Smooth muscle cell (in vitro differentiated cells): ENCODE measurements at regions not wholly inside any gene's neighbourhood (a gene's known extent, or its start where the extent isn't known, plus 50 kb on each side); places are given as distances from the start of the nearest gene placed in this dataset.

ENCODE experiments used
- DNase-seq: peaks from one replicate; lab custom pipeline; 2025; ENCODE audit not compliant: unreplicated experiment; lab: John Stamatoyannopoulos, UW
- H2AFZ ChIP-seq: fragments of 200-600 bp; sonication (generic); 2 replicates; pipeline ENCODE4 v1.6.0; 2016; ENCODE audit warnings: antibody characterized with exemption, low read depth, mild to moderate bottlenecking
- H3F3A ChIP-seq: fragments of 200-600 bp; sonication (generic); 2 replicates; pipeline ENCODE4 v1.6.0; 2017; ENCODE audit warnings: antibody characterized with exemption, low read depth
- H3K27ac ChIP-seq: fragments of 200-600 bp; sonication (generic); 2 replicates; pipeline ENCODE4 v1.5.1; 2016; ENCODE audit warnings: low read depth, mild to moderate bottlenecking
- H3K27me3 ChIP-seq: fragments of 200-600 bp; sonication (generic); 2 replicates; pipeline ENCODE4 v1.6.1; 2016; ENCODE audit warnings: low read depth, mild to moderate bottlenecking
- H3K36me3 ChIP-seq: fragments of 200-600 bp; sonication (generic); 2 replicates; pipeline ENCODE4 v1.5.1; 2016; ENCODE audit warnings: low read depth
- H3K4me1 ChIP-seq: fragments of 200-600 bp; sonication (generic); 2 replicates; pipeline ENCODE4 v1.5.1; 2016; ENCODE audit warnings: low read depth
- H3K4me2 ChIP-seq: fragments of 200-600 bp; sonication (generic); 2 replicates; pipeline ENCODE4 v1.6.0; 2016; ENCODE audit warnings: mild to moderate bottlenecking
- H3K4me3 ChIP-seq: fragments of 200-600 bp; sonication (generic); 2 replicates; pipeline ENCODE4 v1.5.1; 2016; ENCODE audit warnings: mild to moderate bottlenecking
- H3K79me2 ChIP-seq: fragments of 200-600 bp; sonication (generic); 2 replicates; pipeline ENCODE4 v1.6.0; 2016; ENCODE audit warnings: low read depth, mild to moderate bottlenecking
- H3K9ac ChIP-seq: fragments of 200-600 bp; sonication (generic); 2 replicates; pipeline ENCODE4 v1.6.0; 2016; ENCODE audit warnings: low read depth
- H3K9me3 ChIP-seq: fragments of 200-600 bp; sonication (generic); replicated peaks from 2 replicates; pipeline ENCODE4 v1.5.1; 2016; ENCODE audit warnings: low read depth
- H4K20me1 ChIP-seq: fragments of 200-600 bp; sonication (generic); 2 replicates; pipeline ENCODE4 v1.6.0; 2016; ENCODE audit warnings: low read depth
- CTCF ChIP-seq: fragments of 200-600 bp; sonication (generic); IDR thresholded peaks from 2 replicates; pipeline ENCODE4 v1.5.1; 2017; ENCODE audit warnings: borderline replicate concordance, mild to moderate bottlenecking, antibody characterized with exemption; ENCODE audit not compliant: insufficient read depth, poor library complexity, severe bottlenecking
- WGBS: methylation state at CpG from one replicate; pipeline ENCODE4 v1.1.7; 2016; ENCODE audit warnings: low lambda C conversion rate; 5-methylcytosine and 5-hydroxymethylcytosine counted together

DNA sequence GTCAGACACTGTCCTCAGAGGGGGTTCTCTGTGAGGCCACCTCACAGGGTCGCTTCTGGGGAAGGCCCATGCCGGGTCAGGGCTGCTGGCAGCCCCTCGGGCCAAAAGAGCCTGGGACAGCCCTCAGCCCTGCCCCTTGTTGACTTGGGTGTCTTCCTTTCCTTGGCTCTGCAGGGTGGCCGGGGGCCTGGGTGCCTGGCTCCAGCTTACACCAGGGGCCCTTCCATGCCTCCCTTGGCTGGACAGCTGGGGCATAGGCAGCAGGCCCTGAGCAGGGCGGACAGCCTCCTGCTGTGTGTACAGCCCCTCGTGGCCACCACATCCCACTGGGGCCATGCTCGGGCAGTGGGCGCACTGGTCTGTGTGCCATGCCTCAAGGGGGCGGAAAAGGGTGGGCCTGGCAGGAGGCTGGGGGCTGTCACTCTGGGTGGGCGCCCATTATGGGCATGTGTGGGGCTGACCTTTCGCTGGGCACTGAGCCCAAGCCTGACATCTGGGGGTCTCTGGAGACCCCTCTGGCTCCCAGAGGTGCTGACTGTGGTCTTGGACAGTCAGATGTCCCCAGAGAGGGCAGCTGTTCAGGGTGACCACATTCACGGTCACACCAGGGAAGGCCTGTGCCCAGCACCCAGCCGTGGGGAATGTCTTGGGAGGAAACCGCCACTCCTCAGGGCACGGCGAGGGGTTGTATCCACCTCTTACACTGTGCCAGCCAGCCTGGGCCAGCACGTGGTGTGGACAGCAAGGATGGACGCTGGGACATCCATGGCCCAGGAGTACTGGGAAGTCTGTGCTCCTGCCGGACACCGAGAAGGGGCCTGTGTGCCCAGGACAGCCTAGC lies 313.3 kb downstream of the TMEM121 start:
- Histone ChIP-seq H3K4me2 (no peak overlapping the region), H3K27ac (no peak overlapping the region), H2AFZ (no peak overlapping the region), H3K9me3 (peaks cover 11% of the 10 kb centered on the region), H3K9ac (no peak overlapping the region), H3K4me3 (no peak overlapping the region), H3K36me3 (no peaks in the 10 kb centered on the region), H4K20me1 (no peaks in the 10 kb centered on the region), H3K79me2 (no peaks in the 10 kb centered on the region), H3F3A (no peaks in the 10 kb centered on the region), H3K4me1 (no peaks in the 10 kb centered on the region), H3K27me3 (no peaks in the 10 kb centered on the region)
- 81% methylated on average over 20 of the region's 20 CpGs for WGBS
- TF ChIP-seq CTCF = no peak
- DNase-seq = no peak

DNA sequence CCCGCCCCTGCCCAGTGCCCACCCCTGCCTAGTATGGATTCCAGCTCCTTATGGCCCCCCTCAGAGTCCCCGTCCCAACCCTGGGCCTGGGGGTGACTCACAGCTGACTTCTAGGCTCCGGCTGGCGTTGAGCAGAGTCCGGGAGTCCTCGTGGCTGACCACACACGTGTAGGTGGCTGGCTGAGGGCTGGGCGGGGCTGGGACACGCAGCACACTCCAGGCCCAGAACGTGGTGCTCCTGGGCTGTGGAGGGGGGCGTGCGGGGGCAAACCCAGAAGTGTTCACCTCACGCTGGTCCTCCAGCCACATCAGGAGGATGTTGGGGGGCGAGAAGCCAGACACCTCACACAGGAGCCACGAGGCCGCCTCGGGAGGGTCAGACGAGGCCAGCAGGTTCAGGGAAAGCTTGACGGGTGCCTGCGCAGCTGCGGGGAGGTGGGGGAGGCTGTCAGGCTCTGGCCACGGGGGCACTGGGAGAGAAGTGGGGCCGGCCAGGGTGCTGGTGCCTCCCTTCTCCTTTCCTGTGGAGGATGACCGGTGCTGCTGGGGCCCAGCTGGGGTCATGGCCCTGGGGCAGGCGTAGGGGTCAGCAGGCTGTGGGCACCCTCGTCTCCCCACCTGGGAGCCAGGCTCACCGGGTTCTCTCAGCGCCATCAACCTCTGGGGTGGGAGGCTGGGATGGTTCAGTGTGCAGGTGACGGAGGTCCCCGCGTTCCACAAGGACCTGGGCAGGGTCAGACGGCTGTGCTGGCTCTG lies 314.1 kb downstream of the TMEM121 start:
- H3K4me3 ChIP-seq = no peak overlapping the region
- DNase-seq = no peak
- H3K27ac ChIP-seq = no peak overlapping the region
- H3K27me3 ChIP-seq = no peaks in the 10 kb centered on the region
- no peaks in the 10 kb centered on the region for H3K36me3 ChIP-seq
- WGBS = 78% methylated on average over 14 of the region's 32 CpGs
- no peaks in the 10 kb centered on the region for H3K4me1 ChIP-seq
- no peaks in the 10 kb centered on the region for H3F3A ChIP-seq
- no peak for TF ChIP-seq CTCF
- no peak overlapping the region for H2AFZ ChIP-seq
- H3K9me3 ChIP-seq = peaks cover 3% of the 10 kb centered on the region
- no peaks in the 10 kb centered on the region for H3K79me2 ChIP-seq
- H3K4me2 ChIP-seq = no peak overlapping the region
- H4K20me1 ChIP-seq = no peaks in the 10 kb centered on the region
- no peak overlapping the region for H3K9ac ChIP-seq

- Histone ChIP-seq H3K79me2 (no peaks in the 10 kb centered on the region), H3F3A (no peaks in the 10 kb centered on the region), H3K9ac (no peak overlapping the region), H3K27ac (no peak overlapping the region), H3K27me3 (no peaks in the 10 kb centered on the region), H3K4me3 (no peak overlapping the region), H2AFZ (no peak overlapping the region), H3K9me3 (no peaks in the 10 kb centered on the region), H3K4me2 (no peak overlapping the region), H3K4me1 (no peaks in the 10 kb centered on the region), H3K36me3 (no peaks in the 10 kb centered on the region), H4K20me1 (no peaks in the 10 kb centered on the region)
- TF ChIP-seq CTCF = no peak
- DNase-seq = no peak
- 79% methylated on average over 29 of the region's 29 CpGs for WGBS
Measured at GRCh38 chr14:105841022-105842009, 314.9 kb downstream of the TMEM121 start.
